GM19240 (cell line): ENCODE measurements at regions not wholly inside any gene's neighbourhood (a gene's known extent, or its start where the extent isn't known, plus 50 kb on each side); places are given as distances from the start of the nearest gene placed in this dataset.

Experiments used
- DNase-seq: peaks from one replicate; pipeline ENCODE4 v3.0.0; 2011; ENCODE audit warnings: low spot score; ENCODE audit not compliant: insufficient read length

DNA sequence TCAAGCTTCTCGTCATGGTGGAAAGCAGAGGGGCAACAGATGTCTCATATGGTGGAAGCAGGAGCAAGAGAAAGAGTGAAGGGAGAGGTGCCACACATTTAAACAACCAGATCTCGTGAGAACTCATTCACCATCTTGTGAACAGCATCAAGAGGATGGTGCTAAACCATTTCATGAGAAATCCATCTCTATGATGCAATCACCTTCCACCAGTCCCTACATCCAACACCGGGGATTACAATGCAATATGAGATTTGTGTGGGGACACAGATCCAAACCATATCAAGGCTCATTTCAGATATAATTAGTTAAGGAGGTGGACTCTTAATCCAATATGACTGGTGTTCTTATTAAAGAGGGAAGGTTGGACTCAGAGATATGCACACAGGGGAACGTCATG is 272.8 kb downstream of the KCNS3 start:
- no peak for DNase-seq

DNA sequence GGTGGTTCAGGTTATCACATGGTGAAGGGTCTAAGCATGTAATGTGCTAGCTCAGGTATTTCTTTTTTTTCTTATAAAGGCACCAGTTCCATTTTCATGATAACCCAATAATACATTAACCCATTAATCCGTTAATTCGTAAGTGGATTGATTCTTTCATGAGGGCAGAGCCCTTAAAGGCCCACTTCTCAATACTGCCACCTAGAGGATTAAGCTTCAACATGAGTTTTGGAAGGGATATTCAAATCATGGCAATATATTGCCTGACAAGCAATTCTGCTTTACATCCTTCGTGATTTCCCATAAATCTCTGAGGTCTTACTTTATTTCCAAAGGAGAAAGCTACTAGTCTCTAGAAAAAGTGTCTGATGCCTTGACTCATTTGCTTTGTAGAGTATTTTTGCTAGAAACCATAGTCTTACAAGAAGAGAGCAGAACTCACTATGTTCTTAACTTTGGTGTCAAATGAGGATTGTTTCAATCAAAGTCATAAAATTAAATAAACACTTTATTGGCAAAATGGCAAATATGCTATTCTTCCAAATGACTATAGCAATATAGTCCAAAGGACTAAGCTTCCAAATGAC is 271.3 kb downstream of the KCNS3 start:
- peak; percentile 11 for DNase-seq

DNA sequence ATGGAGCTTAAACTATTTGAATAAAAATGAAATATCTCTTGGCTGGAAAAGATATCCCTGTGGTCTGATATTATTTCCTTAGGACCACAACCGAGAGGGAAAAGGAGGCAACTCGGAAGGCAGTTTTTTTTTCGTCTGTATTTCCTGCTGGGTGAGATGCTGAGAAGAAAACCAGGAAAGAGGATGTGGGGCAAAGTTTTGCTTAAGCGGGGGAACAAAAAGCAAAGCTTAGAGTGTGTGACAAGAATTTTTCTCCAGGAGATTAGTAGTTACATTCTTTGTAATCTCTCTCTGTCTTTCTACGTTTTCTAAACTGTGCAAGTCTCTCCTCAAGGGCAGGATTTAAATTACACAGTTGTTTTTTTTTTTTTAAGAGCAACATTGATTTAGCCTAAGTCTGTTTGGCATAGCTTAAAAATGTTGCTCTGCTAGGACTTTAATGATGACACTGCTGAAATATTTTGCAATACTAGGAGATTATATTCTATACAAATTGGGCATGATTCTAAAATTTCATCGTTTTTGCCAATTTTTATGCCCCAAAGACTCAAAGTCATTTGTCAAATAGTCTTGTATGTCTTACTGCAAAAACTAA is 258.5 kb downstream of the KCNS3 start:
- no peak for DNase-seq

DNA sequence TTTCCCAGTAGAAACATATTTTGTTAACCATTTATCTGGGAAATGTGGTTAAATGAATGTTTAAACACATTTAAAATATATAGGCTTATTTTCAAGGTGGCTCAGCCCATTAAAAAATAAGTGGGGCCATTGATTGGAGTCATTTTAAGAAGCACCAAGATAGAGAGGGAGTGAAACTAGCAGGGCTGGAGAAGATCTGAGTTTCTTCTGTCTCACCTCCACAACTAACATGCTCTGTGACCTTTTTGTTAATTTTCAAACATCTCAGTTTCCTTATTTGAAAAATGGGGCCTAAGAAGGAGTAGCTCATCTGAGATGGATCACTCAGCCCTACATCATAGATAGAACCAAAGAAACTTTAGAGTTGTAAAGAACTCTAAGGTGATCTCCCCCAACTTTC is 254.8 kb downstream of the KCNS3 start:
- DNase-seq: no peak

DNA sequence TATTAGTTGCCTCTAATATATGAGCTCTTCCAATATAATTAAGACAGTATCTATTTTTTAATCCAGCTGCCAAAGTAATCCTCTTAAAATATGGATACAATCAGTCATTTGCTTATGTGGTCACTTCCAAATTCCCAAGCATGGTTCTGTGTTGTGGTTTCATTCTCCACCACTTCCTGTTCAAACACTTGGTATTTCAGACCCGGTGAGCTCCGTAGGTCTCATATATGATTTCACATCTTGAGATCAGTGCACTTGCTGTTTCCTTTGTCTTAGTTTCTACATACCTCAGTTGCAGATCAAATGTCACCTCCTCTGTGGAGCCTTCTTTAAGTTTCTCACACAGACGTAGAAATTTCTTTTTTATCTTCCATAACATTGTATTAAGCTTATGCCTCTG is 254.2 kb downstream of the KCNS3 start:
- no peak for DNase-seq

DNA sequence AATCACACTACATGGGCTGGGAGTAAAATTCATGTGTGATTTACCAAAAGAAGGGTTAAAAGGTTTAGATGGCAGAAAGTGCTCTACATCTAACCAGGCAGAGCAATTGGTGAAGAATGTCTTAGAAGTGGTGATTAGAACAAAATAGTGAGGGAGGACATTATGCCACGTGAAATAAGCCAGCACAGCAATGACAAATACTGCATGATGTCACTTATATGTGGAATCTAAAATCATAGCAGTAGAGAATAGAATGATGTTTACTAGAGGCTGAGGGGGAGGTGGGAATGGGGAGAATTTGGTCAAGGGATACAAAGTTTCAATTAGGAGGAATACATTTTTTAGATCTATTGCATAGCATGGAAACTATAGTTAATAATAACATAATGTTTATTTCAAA is 253.3 kb downstream of the KCNS3 start:
- DNase-seq: no peak

DNA sequence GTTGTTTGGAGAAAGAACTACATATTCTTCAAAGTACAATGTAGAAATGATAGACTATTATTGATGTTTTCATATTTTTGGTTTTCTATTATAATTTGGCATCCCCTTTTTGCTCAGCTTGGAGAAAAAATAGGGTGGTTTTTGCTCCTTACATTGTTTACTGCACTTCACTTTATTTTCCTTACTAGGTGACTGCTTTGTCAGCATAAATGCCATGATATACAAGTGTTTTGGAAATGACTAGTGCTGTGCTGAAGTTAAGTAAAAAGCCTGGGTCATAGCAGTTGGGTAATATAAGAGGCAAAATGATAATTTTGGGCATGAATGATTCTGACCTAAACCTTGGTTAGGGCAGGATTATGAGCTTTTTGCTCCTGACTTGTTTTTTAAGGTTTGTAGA is 250.9 kb downstream of the KCNS3 start:
- no peak for DNase-seq

DNA sequence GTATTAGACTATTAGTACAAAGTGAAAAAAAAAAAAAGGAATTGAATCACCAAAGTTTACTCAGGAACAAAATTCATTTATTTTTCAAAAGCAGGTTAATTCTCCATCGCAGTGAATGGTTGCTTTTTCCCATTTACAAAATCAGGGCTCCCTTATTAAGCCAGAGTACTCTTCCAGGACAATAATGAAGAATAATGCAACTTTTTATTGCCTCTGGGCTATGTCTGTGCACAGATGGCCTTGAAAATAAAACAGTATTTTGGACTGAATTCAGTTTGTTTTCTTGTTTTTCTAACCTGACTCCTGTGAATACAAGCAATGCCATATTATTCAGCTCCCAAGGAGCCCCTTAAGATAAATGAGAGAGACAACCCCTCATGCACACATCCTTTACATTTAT is 246.8 kb downstream of the KCNS3 start:
- DNase-seq: no peak

DNA sequence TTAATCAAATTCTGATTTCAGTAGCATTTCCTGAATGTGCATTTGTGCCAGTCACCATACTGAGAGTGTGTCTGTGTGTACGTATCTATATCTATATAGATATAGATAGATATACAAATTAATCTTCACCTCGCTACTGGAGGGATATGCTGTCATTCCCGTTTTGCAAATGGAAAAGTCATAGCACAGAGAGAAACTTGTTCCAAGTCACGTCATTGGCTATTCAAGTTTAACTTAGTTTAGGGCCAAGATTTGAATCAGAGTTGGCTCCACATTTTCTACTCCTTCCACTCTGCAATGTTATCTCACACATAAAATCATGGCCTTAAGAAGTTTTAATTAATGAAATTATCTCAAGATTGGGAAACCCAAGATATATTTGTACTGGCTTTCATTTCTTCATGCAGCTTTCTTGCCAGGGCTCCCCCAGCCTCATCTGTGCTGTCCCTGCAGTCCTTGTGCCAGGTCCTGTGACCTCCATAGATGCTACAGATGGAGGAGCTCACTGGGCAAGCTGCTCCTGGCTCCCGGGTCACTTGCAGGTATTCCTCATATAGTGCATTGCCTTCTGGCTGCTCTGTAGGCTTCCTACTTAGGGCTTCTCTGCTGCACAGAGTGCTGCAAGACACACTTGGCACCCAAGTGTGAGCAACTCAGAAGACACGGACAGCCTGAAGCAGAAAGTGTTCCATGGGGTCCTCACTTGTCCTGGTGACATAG is 245.8 kb downstream of the KCNS3 start:
- no peak for DNase-seq

DNA sequence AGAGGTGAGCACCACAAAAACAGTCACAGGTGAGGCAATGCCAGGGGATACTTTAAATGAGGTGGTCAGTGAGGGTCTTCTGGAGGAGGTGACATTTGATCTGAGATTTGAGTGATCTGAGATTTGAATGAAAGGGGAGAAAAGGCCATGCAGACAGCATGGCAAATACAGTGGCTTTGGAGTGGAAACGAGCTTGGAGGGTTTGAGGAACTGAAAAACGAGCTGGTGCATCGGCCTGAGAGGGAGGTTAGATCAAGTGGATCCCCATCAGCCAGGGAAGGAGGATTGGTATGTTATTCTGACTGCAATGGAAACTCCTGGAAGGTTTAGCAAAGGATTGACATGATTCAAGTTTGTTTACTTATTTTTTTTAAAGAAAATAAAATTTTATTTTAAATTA is 245.1 kb downstream of the KCNS3 start:
- no peak for DNase-seq

DNA sequence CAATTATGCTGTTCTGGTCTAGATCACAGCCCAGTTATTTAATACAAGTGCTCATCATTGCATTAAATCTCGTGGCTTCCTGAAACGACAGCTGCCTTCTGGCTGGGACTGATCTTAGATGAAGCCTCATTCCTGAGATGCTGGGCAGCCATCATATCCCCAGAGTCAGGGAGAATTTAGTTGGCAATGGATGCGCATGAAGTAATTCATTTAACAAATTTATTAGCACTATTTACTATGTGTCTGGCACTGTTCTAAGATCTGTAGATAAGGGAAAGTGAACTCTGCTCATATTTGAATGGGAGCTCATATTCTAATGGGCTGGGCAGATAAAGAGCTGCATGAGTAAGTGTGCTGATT is 244.7 kb downstream of the KCNS3 start:
- DNase-seq: no peak

DNA sequence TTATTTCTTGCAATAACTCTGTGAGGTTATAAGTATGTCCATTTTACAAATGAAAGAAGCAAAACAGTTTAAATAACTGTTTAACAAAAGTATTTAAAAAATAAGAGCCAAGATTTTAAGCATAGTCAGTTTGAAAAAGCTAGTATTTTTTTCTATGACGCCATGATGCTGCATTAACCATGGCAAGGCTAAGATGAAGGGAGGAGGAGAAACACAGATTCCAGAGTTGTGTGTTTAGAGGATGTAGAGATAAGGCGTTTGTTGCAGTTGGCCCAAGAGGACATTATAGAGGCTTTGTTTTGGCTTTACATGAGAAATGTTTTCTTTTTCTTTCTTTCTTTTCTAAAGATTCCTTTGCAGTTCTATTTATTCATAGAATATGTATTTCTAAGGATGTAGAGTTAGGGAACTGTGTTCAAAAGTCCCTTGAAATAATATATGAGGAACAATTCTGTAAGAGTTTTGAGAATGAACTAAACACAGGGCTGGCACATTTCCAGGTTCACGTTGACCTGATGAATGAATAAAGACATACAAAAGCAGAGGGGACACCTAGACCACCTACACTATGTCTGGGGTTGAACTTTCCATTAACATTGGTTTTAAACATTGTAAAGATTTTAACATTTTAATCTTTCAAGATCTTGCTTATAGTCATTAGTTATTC is 244.2 kb downstream of the KCNS3 start:
- DNase-seq: no peak

DNA sequence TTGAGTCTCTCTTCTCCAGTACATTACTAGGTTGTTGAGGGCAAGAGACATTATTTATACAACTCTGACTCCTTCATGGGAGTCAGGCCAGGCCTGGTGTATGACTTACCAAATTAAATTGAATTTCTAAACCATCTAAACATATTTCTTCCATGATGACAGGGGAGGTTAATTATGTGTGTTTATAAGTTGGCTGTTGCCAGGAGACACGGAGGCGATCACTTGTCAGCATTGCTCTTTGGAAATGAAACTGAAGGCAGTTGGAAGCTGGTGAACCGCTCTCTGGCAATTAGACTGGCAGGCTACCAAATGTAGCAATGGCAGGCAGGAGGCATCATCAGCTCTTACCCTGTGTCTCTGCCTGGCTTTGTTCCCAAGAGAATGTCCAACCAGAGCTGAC is 241.4 kb downstream of the KCNS3 start:
- DNase-seq: no peak

DNA sequence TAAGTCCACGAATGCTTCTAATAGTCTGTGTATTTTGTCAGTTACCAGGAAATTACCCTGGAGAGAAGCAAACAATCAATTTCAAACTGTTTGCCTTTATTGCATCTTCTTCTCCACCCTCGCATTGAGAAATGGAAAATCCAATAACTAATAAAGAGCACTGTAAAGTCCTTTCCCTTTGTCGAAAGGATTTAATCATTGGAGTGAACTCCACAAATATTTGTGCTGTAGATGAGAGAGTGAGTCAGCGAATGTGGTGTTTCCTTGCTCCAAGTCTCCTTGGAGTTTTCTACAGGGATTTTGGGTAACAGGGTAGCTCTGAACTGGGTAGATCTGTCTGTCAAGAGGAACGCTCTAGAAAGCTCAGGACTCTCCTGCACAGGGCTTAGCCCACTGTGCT is 240.2 kb downstream of the KCNS3 start:
- no peak for DNase-seq

DNA sequence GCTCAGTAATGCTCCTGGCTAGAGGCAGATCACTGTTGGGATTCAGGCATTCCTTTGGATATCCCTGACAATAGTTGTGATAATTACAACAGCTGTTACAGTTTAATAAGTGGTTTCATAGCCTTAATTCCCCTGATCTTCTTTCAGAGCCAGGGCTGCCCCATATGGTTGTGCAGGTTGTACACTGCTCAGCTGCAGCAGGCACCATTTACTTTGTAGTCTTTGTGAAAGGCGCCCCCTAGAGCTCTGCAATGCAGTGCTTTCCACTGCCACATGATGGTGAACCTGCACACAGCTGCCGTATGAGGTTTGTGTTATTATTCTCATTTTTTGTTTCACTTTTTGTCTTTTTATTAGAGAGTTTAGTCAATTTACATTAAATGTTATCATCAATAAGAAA is 239.1 kb downstream of the KCNS3 start:
- peak; percentile 4 for DNase-seq

DNA sequence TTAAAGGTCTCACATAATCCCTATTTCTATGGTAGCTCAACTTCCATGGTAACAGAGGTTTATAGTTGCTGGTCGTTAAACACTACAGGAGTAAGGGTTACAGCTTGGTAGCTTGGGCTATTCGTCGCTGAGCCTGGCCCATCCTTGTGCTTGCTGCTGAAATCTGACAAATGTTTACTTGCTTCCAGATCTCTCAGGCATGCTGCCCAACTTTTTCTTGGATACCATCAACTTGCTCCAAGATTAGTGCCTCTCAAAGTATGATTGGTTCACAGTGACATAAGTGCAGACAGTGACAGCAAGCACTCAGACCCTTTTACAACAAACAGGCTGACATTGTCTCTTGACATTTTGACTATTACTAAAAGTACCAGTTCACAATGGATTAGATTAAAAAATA is 231.8 kb downstream of the KCNS3 start:
- no peak for DNase-seq

DNA sequence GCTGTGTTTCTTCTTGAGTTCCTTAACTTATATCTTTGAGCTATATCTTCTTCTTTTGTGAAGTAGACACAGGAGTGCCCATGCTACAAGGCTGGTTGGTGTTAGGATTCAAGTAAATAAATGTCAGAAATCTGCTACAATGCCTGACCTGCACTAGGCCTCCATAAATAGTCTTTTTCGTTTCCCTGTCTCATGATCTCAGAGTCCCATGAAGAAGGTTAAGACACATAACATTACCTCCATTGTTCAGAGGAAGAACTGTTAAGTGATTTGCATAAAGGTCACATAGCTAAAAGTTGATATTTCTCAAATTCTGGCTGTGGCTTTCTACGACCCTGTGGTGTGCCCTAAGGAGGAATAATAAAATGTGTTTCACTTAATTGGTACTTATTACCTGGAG is 228.4 kb downstream of the KCNS3 start:
- DNase-seq: no peak

DNA sequence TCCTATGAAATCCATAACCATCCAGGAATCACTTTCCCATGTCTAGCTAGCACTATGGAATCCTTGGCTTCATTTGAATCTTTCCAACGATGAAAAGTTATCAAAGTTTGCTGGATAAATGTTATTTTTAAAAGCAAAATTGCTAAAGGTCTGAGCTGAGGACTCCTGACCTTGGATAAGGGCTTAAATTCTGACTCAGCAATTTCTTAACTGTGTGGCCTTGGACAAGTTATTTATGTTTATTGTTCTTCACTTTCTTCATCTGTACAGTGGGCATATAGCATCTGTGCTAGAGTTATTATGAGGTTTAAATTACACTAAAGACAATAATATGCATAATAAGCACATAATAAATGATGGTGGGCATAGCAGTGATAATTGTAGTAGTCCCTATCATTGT is 227.5 kb downstream of the KCNS3 start:
- no peak for DNase-seq

DNA sequence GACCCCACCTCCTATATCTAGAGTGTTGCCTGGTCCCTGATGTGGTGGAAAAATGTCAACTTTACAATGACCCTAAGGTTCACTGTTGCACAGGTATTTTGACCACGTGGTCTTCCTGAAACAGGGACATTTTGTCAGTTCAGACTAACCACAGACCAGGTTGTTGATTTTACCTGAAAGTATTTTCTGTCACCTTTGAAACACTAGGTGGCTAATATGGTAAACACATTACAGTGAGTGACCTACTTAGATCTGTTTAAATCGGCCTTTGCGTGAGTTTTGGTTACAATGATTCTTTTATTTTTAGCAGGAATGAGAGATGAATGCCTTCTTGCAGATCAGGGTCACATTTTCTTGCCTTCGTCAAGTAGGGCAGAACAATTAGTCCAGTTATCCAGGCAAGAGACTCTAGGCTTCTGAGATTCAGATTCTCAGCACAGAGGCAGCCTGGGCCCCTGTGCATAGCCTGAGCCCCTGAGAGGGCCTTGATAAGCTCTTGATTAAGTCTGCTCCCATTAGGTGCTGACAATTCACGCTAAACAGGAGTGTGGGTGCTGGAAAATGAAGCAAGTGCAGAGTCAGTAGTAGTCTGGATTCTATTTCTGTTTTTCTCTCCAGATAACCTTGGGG is 226.2 kb downstream of the KCNS3 start:
- no peak for DNase-seq

DNA sequence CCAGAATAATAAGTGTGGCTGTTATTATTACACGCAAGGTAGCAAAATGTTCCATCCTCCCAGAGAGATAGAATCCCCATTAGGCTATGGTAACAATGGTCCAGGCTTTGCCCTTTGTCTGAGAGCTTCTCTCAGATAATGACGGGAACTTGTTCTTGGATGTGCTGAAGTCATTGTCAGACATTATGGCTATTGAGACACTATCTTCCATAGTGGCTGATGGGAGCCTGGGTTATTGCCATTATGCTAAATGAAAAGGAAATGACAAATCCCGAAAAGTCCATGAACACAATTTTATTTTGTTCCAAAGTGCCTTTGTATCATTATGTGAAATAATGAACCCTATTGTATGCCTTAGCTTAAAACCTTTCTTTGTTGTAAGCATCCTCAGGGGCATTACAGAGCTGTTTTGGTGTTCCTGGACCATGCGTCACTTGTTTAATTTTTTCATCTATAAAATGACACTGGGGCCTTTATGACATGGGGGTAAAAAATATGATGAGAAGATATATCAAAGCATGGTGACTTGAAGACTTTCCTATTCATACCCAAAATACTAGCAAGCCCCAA is 218.5 kb downstream of the KCNS3 start:
- DNase-seq: no peak

DNA sequence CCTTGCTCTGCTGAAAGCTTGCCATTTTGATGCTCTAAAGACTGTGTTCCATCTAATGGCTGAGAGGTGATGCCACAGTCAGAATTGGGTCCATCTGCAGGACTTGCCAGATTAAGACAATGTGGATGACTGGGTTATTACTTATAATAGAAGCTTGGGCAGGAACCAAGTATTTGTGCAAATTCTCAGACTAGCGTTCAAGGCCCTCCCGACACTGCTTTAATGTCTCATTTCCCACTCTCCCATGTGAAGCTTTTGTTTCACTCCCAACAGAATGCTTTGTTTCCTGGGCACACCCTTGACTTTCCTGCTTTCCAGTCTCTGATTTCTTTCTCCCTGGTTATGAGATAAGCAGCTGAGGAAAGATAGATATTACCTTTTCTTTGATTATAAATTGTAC is 215.8 kb downstream of the KCNS3 start:
- DNase-seq: no peak

DNA sequence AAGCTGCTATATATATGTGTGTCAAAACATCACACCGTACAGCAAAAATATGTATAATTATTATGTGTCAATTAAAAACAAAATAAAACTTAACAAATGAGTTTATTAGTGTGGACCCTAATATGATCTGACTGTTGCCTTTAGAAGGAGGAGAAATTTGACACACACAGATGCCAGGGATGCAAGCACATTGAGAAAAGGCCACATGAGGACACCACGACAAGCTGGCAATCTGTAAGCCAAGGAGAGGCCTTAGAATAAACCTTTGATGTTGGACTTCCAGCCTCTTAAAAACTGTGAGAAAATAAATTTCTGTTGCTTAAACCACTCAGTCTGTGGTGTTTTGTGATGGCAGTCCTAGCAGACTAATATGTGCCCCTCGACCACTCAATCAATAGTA is 214.7 kb downstream of the KCNS3 start:
- DNase-seq: no peak
